ENCODE measurements at regions not wholly inside any gene's neighbourhood (a gene's known extent, or its start where the extent isn't known, plus 50 kb on each side); places are given as distances from the start of the nearest gene placed in this dataset.
A peak's percentile ranks its signal among the peaks of the same experiment; 100 is the strongest.

- TF ChIP-seq CTCF (IDR thresholded peaks at IDR 0.05; ENCODE audit: low read depth, low read length), result no peak
- H3K4me3 ChIP-seq (replicated peaks in 1 of 2; ENCODE audit: low read depth in 2 of 2, low read length in 2 of 2), result no peak overlapping the region
- peak in 1 of 2 donors; percentile 41 for DNase-seq (ENCODE audit: low read depth in 2 of 2)
Measured at GRCh38 chr11:17145972-17146371, 61.8 kb downstream of the PIK3C2A start.

- TF ChIP-seq CTCF (IDR thresholded peaks at IDR 0.05; ENCODE audit: low read depth, low read length), result no peak
- H3K4me3 ChIP-seq (replicated peaks in 1 of 2; ENCODE audit: low read depth in 2 of 2, low read length in 2 of 2), result no peak overlapping the region
- DNase-seq (ENCODE audit: low read depth in 2 of 2), result no peak
Measured at GRCh38 chr11:17142450-17142849, 65.0 kb upstream of the RPS13 start.

GRCh38 chr11:17141156-17141555 lies 63.7 kb upstream of the RPS13 start:
- TF ChIP-seq CTCF (IDR thresholded peaks at IDR 0.05; ENCODE audit: low read depth, low read length), result no peak
- H3K4me3 ChIP-seq (replicated peaks in 1 of 2; ENCODE audit: low read depth in 2 of 2, low read length in 2 of 2), result no peak overlapping the region
- DNase-seq (ENCODE audit: low read depth in 2 of 2), result no peak

DNA sequence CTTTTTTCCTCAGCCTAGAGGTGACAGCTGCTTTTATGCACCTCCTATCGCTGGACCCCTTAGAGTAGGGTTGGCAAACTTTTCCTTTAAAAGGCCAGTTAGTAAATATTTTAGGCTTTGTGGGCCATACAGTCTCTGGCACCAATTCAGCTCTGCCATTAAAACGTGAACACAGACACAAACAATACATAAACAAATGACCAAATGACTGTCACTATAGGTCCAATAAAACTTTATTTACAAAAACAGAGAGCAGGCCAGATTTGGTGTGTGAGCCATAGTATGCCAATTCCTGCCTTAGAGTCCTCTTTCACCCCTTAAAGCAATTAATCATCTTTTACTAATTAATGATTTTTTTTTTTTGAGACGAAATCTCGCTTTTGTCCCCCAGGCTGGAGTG lies 61.1 kb upstream of the RPS13 start:
- no peak overlapping the region for H3K4me3 ChIP-seq (replicated peaks in 1 of 2; ENCODE audit: low read depth in 2 of 2, low read length in 2 of 2)
- no peak for TF ChIP-seq CTCF (IDR thresholded peaks at IDR 0.05; ENCODE audit: low read depth, low read length)
- no peak for DNase-seq (ENCODE audit: low read depth in 2 of 2)

DNA sequence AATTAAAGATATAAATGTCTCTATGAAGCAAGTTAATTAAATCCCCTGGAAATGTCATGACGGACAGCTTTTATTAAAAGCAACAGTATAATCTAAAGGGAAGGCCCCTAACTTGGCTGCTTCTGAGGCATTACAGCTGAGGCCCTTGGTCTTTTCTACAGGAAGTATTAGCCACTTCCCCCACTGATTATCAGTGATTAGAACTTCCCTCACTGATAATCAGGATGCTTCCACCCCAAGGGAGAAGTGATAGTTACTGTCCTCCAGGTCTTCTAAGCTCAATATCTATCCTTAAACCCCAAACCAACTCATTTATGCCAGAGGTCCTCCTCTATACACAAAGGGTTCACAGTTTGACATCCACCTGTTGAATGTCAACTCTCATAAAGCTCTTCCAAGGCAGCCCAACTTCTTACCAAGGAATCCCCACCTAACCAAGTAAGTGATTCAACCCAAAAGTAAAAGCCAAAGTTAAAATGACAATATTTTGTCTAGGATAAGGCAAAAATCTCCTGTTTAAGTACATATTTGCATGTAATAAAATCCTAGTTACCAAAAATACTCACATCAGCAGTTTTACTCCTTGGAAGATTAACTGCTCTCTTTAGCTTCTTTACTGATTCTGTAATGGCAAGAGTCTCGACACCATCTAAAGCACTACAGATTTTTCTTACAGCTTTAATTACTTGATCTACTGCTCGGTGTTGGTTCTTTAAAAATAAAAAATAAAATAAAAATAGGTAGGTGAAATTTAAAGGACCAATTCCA lies 58.6 kb upstream of the RPS13 start:
- TF ChIP-seq CTCF (IDR thresholded peaks at IDR 0.05; ENCODE audit: low read depth, low read length), result no peak
- no peak for DNase-seq (ENCODE audit: low read depth in 2 of 2)
- no peak overlapping the region for H3K4me3 ChIP-seq (replicated peaks in 1 of 2; ENCODE audit: low read depth in 2 of 2, low read length in 2 of 2)

DNA sequence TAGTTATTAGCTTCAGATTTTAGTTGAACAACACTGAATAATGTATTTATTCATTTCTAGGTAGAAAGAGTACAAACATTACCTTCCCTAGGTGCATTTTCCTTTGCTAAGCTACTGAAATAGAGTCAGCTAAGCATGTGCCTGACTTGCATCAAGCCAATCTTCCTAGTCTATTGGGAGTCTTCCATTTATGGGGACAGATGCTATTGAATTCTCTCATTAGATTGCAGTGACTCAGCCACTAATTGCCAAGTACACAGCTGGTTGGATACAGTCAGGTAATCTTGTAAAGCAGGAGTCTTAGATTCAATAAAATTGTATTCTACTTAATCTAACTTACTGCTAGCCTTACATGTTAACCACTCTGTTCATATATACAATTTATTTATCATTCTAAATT lies 55.2 kb upstream of the RPS13 start:
- H3K4me3 ChIP-seq (replicated peaks in 1 of 2; ENCODE audit: low read depth in 2 of 2, low read length in 2 of 2), result no peak overlapping the region
- DNase-seq (ENCODE audit: low read depth in 2 of 2), result no peak
- TF ChIP-seq CTCF (IDR thresholded peaks at IDR 0.05; ENCODE audit: low read depth, low read length), result no peak

DNA sequence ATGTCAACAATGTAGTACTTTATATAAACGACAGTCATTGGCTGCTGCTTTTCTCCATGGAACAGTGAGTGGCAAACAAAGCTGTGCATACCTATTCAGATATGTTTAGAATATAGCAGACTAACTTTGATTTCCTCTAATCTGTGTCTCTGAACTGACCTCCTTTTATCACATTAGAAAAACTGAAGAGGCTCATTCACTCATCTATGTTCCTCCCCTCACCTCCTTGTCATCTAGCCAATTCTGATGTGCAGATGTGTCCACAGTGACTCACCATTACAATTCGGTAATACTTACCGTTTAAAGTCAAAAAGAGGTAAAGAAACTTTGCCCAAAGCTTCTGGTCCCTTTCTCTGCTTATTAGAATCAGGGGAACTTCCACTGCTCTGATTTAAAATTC lies 51.5 kb upstream of the RPS13 start:
- no peak overlapping the region for H3K4me3 ChIP-seq (replicated peaks in 1 of 2; ENCODE audit: low read depth in 2 of 2, low read length in 2 of 2)
- peak in 1 of 2 donors; percentile 62 for DNase-seq (ENCODE audit: low read depth in 2 of 2)
- TF ChIP-seq CTCF (IDR thresholded peaks at IDR 0.05; ENCODE audit: low read depth, low read length), result no peak
